Left lung (tissue), 4 donors: ENCODE measurements at regions not wholly inside any gene's neighbourhood (a gene's known extent, or its start where the extent isn't known, plus 50 kb on each side); places are given as distances from the start of the nearest gene placed in this dataset.
"Not testable (repeated sequence)": the region's sequence is repeated elsewhere in the genome, so short reads cannot be mapped to it uniquely, and the experiment has no call there.

Source experiments
- ATAC-seq: fragments of 200-7000 bp; cut with Tn5 transposase; one replicate; pipeline ENCODE4 v1.9.1; 2020; ENCODE audit warnings: moderate library complexity
- DNase-seq, 4 donors: peaks; one replicate each; pipeline ENCODE4 v3.0.0-alpha.2; 2013 to 2020
- H3K27ac ChIP-seq, 2 donors: fragments of 200-600 bp; sonication (generic) in 1 of 2; one replicate each; pipeline versions ENCODE4 v1.5.0 to v1.8.0; 2020 to 2021
- H3K27me3 ChIP-seq, 2 donors: fragments of 200-600 bp; sonication (generic) in 1 of 2; one replicate each; pipeline versions ENCODE4 v1.5.0 to v1.8.0; 2020 to 2021
- H3K36me3 ChIP-seq, 2 donors: fragments of 200-600 bp; sonication (generic) in 1 of 2; one replicate each; pipeline versions ENCODE4 v1.5.0 to v1.8.0; 2020 to 2021
- H3K4me1 ChIP-seq, 2 donors: fragments of 200-600 bp; one replicate each; pipeline ENCODE4 v1.8.0; 2021
- H3K4me3 ChIP-seq, 2 donors: fragments of 200-600 bp; sonication (generic) in 1 of 2; one replicate each; pipeline versions ENCODE4 v1.5.0 to v1.8.0; 2020 to 2021; ENCODE audit warnings: mild to moderate bottlenecking in 1 of 2
- H3K9me3 ChIP-seq, 2 donors: fragments of 200-600 bp; sonication (generic) in 1 of 2; one replicate each; pipeline versions ENCODE4 v1.5.0 to v1.8.0; 2020 to 2021
- intact Hi-C, 2 donors: fragments of 100-400 bp; cut with DNase I; formaldehyde crosslinking; loops; one replicate each; pipeline versions ENCODE4 v1.11.2 to v1.14.2; 2022
- TF ChIP-seq, protein P1 (sequence below), 2 donors: fragments of 200-600 bp; sonication (generic) in 1 of 2; IDR thresholded peaks; one replicate each; pipeline versions ENCODE4 v1.5.0 to v1.8.0; 2021; ENCODE audit warnings: antibody characterized with exemption in 2 of 2
- donor health status: DM: no; HTN: yes; CAD: no.
- donor health status: DM: no; HTN: no; CAD: no.

GRCh38 chr11:122197066-122197987, 81.3 kb upstream of the BLID start:
- no peak overlapping the region for H3K4me3 ChIP-seq
- H3K27me3 ChIP-seq, result no peaks in the 10 kb centered on the region
- H3K9me3 ChIP-seq, result no peaks in the 10 kb centered on the region
- ATAC-seq (peak; percentile 77), DNase-seq (no peak)
- intact Hi-C loops, result no loop called here
- no peaks in the 10 kb centered on the region for H3K4me1 ChIP-seq
- H3K36me3 ChIP-seq, result no peaks in the 10 kb centered on the region
- no peak overlapping the region for H3K27ac ChIP-seq
- TF ChIP-seq, protein P1, sequence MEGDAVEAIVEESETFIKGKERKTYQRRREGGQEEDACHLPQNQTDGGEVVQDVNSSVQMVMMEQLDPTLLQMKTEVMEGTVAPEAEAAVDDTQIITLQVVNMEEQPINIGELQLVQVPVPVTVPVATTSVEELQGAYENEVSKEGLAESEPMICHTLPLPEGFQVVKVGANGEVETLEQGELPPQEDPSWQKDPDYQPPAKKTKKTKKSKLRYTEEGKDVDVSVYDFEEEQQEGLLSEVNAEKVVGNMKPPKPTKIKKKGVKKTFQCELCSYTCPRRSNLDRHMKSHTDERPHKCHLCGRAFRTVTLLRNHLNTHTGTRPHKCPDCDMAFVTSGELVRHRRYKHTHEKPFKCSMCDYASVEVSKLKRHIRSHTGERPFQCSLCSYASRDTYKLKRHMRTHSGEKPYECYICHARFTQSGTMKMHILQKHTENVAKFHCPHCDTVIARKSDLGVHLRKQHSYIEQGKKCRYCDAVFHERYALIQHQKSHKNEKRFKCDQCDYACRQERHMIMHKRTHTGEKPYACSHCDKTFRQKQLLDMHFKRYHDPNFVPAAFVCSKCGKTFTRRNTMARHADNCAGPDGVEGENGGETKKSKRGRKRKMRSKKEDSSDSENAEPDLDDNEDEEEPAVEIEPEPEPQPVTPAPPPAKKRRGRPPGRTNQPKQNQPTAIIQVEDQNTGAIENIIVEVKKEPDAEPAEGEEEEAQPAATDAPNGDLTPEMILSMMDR (IDR thresholded peaks at IDR 0.05), result no peak

GRCh38 chr11:122195790-122196189, 79.8 kb upstream of the BLID start:
- no peaks in the 10 kb centered on the region for H3K9me3 ChIP-seq
- no peak overlapping the region for H3K4me3 ChIP-seq
- H3K4me1 ChIP-seq, result no peaks in the 10 kb centered on the region
- no peaks in the 10 kb centered on the region for H3K36me3 ChIP-seq
- no peaks in the 10 kb centered on the region for H3K27me3 ChIP-seq
- ATAC-seq, result no peak
- DNase-seq, result no peak
- intact Hi-C loops, result no loop called here
- H3K27ac ChIP-seq, result no peak overlapping the region
- TF ChIP-seq, protein P1 (IDR thresholded peaks at IDR 0.05), result no peak

GRCh38 chr11:122193881-122194480, 78.0 kb upstream of the BLID start:
- H3K4me1 ChIP-seq, H3K27me3 ChIP-seq, DNase-seq, H3K36me3 ChIP-seq, intact Hi-C loops, H3K9me3 ChIP-seq, H3K4me3 ChIP-seq, ATAC-seq, H3K27ac ChIP-seq: not testable (repeated sequence)

- ATAC-seq (no peak), DNase-seq (no peak)
- no peak overlapping the region for H3K4me3 ChIP-seq
- intact Hi-C loops, result no loop called here
- no peaks in the 10 kb centered on the region for H3K4me1 ChIP-seq
- H3K36me3 ChIP-seq, result no peaks in the 10 kb centered on the region
- H3K9me3 ChIP-seq, result no peaks in the 10 kb centered on the region
- TF ChIP-seq, protein P1 (IDR thresholded peaks at IDR 0.05), result no peak
- H3K27ac ChIP-seq, result no peak overlapping the region
- no peaks in the 10 kb centered on the region for H3K27me3 ChIP-seq
Measured at GRCh38 chr11:122193457-122193856, 77.4 kb upstream of the BLID start.

GRCh38 chr11:122192634-122193255, 76.7 kb upstream of the BLID start:
- H3K27ac ChIP-seq, result no peak overlapping the region
- TF ChIP-seq, protein P1 (IDR thresholded peaks at IDR 0.05), result no peak
- DNase-seq, result no peak
- H3K27me3 ChIP-seq, result no peaks in the 10 kb centered on the region
- H3K4me3 ChIP-seq, result no peak overlapping the region
- H3K36me3 ChIP-seq, result no peaks in the 10 kb centered on the region
- H3K9me3 ChIP-seq, result no peaks in the 10 kb centered on the region
- intact Hi-C loops, result no loop called here
- ATAC-seq, result no peak
- no peaks in the 10 kb centered on the region for H3K4me1 ChIP-seq
